ENCODE measurements at regions not wholly inside any gene's neighbourhood (a gene's known extent, or its start where the extent isn't known, plus 50 kb on each side); places are given as distances from the start of the nearest gene placed in this dataset.

DNA sequence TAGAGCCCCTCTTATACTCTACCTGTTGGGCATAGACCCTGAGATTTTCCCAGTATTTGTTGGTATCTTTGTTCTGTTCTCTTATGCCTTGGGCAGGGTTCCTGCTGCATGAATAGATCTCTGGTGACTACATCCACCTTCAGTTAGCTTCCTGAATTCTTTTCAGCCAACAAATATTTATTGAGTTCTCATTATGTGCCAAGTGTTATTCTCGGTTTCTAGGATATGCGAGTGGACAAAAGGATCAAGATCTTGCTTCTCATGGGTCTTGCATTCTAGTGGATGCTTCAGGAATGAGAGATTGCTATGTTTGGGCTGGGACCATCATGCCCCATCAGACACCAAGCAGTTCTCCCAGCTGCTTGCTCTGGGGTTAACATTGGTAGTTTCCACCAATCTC, 340.0 kb downstream of the METTL15 start:
- Histone ChIP-seq H3K27me3 (no peaks in the 10 kb centered on the region), H3K4me1 (no peaks in the 10 kb centered on the region), H3K36me3 (no peaks in the 10 kb centered on the region), H3K4me2 (no peak overlapping the region), H3K9me3 (no peaks in the 10 kb centered on the region), H4K20me1 (no peaks in the 10 kb centered on the region), H3K27ac (no peak overlapping the region), H3K9ac (no peak overlapping the region), H3K4me3 (no peak overlapping the region)
- TF ChIP-seq Cebpa-rat (IDR thresholded peaks at IDR 0.05) = no peak

DNA sequence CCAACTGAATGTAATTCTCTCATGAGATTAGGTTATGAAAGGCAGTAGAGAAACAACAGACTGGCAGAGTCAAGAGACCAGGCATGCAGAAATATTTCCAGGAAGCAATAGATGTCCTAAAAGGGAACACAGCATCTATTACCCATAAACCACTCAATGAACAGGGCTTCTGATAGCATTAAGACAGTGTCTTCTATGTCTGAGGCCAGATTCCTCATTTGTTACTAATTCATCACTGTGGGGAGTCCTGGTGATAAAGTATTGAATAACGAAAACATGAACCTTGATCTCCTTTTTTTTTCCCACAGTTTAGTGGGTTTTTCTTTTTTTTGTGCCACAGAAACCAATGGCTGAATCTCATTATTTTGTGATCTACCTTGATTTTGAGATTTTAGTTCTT, 339.0 kb downstream of the METTL15 start:
- H3K27ac ChIP-seq = no peak overlapping the region
- H3K9ac ChIP-seq = no peak overlapping the region
- H4K20me1 ChIP-seq = no peaks in the 10 kb centered on the region
- no peak overlapping the region for H3K4me2 ChIP-seq
- H3K27me3 ChIP-seq = no peaks in the 10 kb centered on the region
- H3K9me3 ChIP-seq = no peaks in the 10 kb centered on the region
- H3K4me1 ChIP-seq = no peaks in the 10 kb centered on the region
- H3K4me3 ChIP-seq = no peak overlapping the region
- TF ChIP-seq Cebpa-rat (IDR thresholded peaks at IDR 0.05) = no peak
- H3K36me3 ChIP-seq = no peaks in the 10 kb centered on the region

DNA sequence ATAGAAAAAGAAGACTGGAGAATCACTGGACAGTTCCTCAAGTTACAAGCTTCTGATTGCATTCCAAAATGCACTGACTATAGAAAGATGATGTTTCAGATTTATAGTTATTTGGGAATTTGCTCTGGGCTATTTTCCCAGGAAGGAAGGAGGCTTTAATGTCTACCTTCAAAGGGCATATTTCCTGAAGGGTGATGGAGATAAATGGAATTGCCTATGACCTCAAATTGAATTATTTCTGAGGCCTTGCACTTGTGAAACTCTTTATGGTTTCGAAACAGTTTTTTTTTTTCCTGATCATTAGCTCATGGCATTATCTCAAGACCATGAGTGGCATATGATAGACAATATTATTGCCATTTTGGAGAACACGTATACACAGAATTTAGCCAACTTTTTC, 333.9 kb downstream of the METTL15 start:
- Histone ChIP-seq H3K4me2 (no peak overlapping the region), H4K20me1 (no peaks in the 10 kb centered on the region), H3K4me3 (no peak overlapping the region), H3K27me3 (no peaks in the 10 kb centered on the region), H3K27ac (no peak overlapping the region), H3K9ac (no peak overlapping the region), H3K4me1 (no peaks in the 10 kb centered on the region), H3K36me3 (no peaks in the 10 kb centered on the region), H3K9me3 (no peaks in the 10 kb centered on the region)
- TF ChIP-seq Cebpa-rat (IDR thresholded peaks at IDR 0.05) = no peak

DNA sequence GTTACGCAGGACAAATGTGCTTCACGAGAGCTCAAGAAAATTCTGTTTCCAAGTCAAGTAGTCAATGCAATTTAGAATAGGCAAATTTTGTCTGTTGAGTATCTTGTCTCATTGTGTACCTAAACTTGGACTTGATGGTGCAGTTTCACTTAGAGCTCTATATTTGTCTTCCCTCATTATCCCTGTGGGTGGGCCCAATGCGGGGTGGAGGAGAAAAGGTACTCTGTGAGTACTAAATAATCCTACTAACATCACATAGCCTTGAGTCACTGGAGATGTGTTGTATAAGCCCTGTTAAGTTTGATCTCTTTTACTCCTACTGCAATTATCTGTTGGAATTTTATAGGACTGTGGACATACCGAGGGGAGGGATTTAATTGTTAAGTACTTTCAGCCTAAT, 331.2 kb downstream of the METTL15 start:
- no peaks in the 10 kb centered on the region for H3K27me3 ChIP-seq
- H3K9me3 ChIP-seq = no peaks in the 10 kb centered on the region
- no peaks in the 10 kb centered on the region for H4K20me1 ChIP-seq
- H3K27ac ChIP-seq = no peak overlapping the region
- no peaks in the 10 kb centered on the region for H3K4me1 ChIP-seq
- H3K4me2 ChIP-seq = no peak overlapping the region
- H3K9ac ChIP-seq = no peak overlapping the region
- no peaks in the 10 kb centered on the region for H3K36me3 ChIP-seq
- no peak overlapping the region for H3K4me3 ChIP-seq
- TF ChIP-seq Cebpa-rat (IDR thresholded peaks at IDR 0.05) = no peak

DNA sequence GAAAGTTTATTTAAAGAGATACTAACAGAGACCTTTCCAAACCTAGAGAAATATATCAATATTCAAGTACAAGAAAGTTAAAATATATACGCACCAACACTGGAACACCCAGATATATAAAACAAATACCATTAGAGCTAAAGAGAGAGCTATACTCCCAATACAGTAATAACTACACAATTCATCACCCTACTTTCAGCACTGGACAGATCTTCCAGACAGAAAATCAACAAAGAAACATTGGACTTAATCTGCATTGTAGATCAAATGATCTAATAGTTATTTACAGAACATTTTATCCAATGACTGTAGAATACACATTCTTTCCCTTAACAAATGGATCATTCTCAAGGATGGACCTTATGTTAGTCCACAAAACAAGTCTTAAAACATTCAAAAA, 311.9 kb downstream of the METTL15 start:
- H3K4me2 ChIP-seq = no peak overlapping the region
- no peaks in the 10 kb centered on the region for H4K20me1 ChIP-seq
- H3K27me3 ChIP-seq = no peaks in the 10 kb centered on the region
- no peak overlapping the region for H3K27ac ChIP-seq
- no peaks in the 10 kb centered on the region for H3K9me3 ChIP-seq
- no peaks in the 10 kb centered on the region for H3K36me3 ChIP-seq
- H3K4me1 ChIP-seq = no peaks in the 10 kb centered on the region; the same call in 1 of the 2 replicates
- H3K9ac ChIP-seq = no peak overlapping the region
- no peak for TF ChIP-seq Cebpa-rat (IDR thresholded peaks at IDR 0.05)
- H3K4me3 ChIP-seq = no peak overlapping the region

DNA sequence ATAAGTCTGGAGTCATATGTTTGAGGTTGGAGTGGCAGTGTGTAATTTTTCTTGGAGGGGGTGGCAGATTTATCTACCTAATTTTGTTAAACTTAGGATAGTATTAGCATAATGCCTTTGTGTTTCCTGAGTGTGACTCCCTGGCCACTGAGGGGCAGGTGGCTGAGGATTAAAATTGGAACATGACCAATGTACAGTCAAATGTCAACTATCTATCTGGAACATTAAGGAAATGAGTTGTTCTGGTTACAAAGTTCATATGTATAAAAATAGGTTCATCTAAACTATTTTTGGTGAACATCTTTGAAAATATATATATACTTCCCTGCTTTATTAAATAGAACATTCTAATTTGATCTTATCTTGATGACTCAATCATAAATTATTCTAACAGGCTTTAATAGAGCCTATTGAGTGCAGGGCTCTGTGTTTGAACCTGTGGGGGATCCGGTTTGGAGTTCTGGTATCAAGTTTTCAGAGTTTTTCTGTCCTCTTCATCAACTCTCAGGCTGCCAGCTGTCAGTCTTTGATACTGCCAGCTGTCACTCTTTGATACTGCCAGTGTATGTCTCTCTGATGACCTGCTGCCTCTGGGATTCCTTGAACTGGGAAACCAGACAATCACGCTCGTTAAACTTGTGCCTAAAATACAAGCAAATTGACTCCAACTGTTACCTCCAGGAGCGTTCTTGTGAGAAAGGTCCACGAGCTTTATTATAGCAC, 309.6 kb downstream of the METTL15 start:
- no peaks in the 10 kb centered on the region for H4K20me1 ChIP-seq
- no peaks in the 10 kb centered on the region for H3K36me3 ChIP-seq
- H3K9ac ChIP-seq = no peak overlapping the region
- no peak for TF ChIP-seq Cebpa-rat (IDR thresholded peaks at IDR 0.05)
- no peak overlapping the region for H3K4me2 ChIP-seq
- H3K4me3 ChIP-seq = no peak overlapping the region
- no peaks in the 10 kb centered on the region; the same call in 1 of the 2 replicates for H3K4me1 ChIP-seq
- H3K27ac ChIP-seq = no peak overlapping the region
- H3K27me3 ChIP-seq = no peaks in the 10 kb centered on the region
- no peaks in the 10 kb centered on the region for H3K9me3 ChIP-seq

DNA sequence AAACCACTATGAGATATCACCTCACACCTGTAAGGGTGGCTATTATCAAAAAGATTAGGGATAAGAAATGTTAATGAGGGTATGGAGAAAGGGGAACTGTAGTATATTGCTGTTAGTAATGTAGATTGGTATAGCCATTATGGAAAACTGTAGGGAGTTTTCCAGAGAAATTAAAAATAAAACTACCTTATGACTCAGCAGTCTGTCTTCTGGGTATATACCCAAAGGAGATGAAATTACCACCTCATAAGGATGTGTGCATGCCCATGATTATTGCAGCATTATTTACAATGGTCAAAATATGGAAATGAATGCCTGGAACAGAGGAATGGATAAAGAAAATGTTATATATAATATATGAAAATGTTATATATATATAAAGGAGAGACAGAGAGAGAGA, 303.8 kb downstream of the METTL15 start:
- Histone ChIP-seq H3K9ac (no peak overlapping the region), H3K4me3 (no peak overlapping the region), H3K9me3 (no peaks in the 10 kb centered on the region), H3K4me2 (no peak overlapping the region), H3K36me3 (no peaks in the 10 kb centered on the region), H3K27me3 (no peaks in the 10 kb centered on the region), H3K4me1 (no peaks in the 10 kb centered on the region), H3K27ac (no peak overlapping the region), H4K20me1 (no peaks in the 10 kb centered on the region)
- TF ChIP-seq Cebpa-rat (IDR thresholded peaks at IDR 0.05) = no peak

DNA sequence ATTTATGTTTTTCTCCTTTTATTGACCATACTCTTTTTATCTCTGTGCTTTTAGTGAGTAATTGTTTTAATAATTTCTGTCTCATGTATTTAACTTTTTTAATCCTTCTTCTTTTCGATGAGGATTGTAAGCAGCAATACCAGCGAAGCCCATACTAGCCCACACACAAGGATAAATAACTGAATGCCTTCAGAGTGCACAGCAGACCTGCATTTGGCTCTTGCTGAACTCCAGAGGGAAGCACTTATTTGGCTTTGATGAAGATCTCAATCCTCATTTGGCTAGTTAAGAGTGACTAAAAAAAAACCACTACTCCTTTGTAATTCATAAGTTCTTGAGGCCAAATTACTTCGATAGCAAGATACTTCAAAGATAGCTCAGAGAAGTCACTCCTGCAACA, 293.3 kb downstream of the METTL15 start:
- H3K27me3 ChIP-seq = no peaks in the 10 kb centered on the region
- no peaks in the 10 kb centered on the region for H3K9me3 ChIP-seq
- no peaks in the 10 kb centered on the region for H3K36me3 ChIP-seq
- H3K4me1 ChIP-seq = no peaks in the 10 kb centered on the region
- no peak overlapping the region for H3K4me2 ChIP-seq
- no peak overlapping the region for H3K4me3 ChIP-seq
- no peak overlapping the region for H3K9ac ChIP-seq
- no peak overlapping the region for H3K27ac ChIP-seq
- no peaks in the 10 kb centered on the region for H4K20me1 ChIP-seq
- no peak for TF ChIP-seq Cebpa-rat (IDR thresholded peaks at IDR 0.05)

DNA sequence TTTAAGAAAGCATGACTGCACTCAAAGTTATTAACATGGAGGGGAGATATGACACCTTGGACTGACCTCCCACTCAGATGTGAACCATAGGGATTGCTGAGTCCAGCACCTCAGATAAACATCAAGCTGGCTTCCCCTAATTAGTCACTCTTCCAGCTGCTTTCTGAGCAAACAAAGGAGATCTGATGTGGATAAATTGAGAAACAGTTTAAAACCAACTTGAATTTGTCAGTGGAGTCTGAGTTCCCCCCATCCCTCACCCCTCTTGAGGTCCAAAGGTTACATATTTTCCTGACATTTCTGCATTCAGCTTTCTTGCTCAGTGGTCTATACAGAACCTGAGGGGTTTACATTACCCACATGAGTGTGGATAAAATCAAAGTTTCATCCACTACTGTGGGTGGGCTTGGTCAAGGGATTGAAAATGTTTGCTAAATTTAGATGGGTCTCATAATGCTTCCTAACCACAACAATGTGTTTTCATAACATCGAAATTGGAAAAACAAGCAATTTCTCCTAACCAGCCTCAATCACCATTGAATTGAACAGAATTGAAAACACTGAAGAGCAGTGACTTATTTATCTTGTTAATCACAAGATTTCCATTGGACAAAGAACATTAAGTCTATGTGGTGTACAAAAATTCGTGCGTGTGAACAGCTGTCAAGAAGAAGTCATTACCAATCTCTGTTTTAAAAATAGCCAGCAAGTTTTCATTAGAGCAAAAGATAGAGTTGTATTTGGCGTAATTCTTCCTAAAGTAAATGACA, 292.3 kb downstream of the METTL15 start:
- H3K4me3 ChIP-seq = no peak overlapping the region
- H3K27me3 ChIP-seq = no peaks in the 10 kb centered on the region
- H4K20me1 ChIP-seq = no peaks in the 10 kb centered on the region
- no peak overlapping the region for H3K4me2 ChIP-seq
- no peak overlapping the region for H3K27ac ChIP-seq
- no peaks in the 10 kb centered on the region for H3K36me3 ChIP-seq
- no peak for TF ChIP-seq Cebpa-rat (IDR thresholded peaks at IDR 0.05)
- no peak overlapping the region for H3K9ac ChIP-seq
- H3K4me1 ChIP-seq = no peaks in the 10 kb centered on the region
- H3K9me3 ChIP-seq = no peaks in the 10 kb centered on the region

DNA sequence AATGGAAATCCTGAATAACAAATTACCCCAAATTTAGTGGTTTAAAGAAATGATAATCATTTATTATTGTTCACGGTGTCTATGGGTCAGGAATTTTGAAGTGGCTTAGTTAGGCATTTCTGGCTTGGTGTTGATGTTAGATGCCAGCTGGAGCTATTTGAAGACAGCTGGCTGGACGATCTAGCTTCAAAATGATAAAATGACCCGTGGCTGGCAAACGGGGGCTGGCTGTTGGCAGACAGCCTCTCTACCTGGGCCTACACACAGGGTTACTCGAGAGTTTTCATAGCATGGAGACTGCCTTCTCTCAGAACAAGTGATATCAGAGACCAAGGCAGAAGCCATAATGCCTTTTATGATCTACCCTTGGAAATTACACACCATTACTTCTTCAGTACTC, 285.2 kb downstream of the METTL15 start:
- no peaks in the 10 kb centered on the region for H3K36me3 ChIP-seq
- H3K4me1 ChIP-seq = no peaks in the 10 kb centered on the region
- H3K4me2 ChIP-seq = no peak overlapping the region
- no peak overlapping the region for H3K27ac ChIP-seq
- no peaks in the 10 kb centered on the region for H3K27me3 ChIP-seq
- no peaks in the 10 kb centered on the region for H3K9me3 ChIP-seq
- H3K9ac ChIP-seq = no peak overlapping the region
- H4K20me1 ChIP-seq = no peaks in the 10 kb centered on the region
- H3K4me3 ChIP-seq = no peak overlapping the region
- no peak for TF ChIP-seq Cebpa-rat (IDR thresholded peaks at IDR 0.05)
